Right cardiac atrium (tissue), 5 donors: ENCODE measurements at regions not wholly inside any gene's neighbourhood (a gene's known extent, or its start where the extent isn't known, plus 50 kb on each side); places are given as distances from the start of the nearest gene placed in this dataset.

Experiments
- ATAC-seq, 2 donors: fragments of 200-7000 bp; cut with Tn5 transposase; one replicate each; pipeline versions ENCODE4 v1.8.0 to v1.9.1; 2020; ENCODE audit warnings: moderate library complexity in 2 of 2, mild to moderate bottlenecking in 1 of 2
- DNase-seq, 3 donors: peaks; one replicate each; pipeline ENCODE4 v3.0.0-alpha.2; 2020
- H3K27ac ChIP-seq: one replicate; pipeline ENCODE4 v1.5.1; 2013; ENCODE audit warnings: mild to moderate bottlenecking, low read length, control low read depth, moderate library complexity
- H3K27me3 ChIP-seq: one replicate; pipeline ENCODE4 v1.6.1; 2013; ENCODE audit not compliant: control insufficient read depth, insufficient read depth
- H3K4me1 ChIP-seq: one replicate; pipeline ENCODE4 v1.6.1; 2013; ENCODE audit warnings: low read length; ENCODE audit not compliant: control insufficient read depth, insufficient read depth
- H3K4me3 ChIP-seq: one replicate; pipeline ENCODE4 v1.5.1; 2013; ENCODE audit warnings: low read length, control low read depth
- H3K9me3 ChIP-seq: one replicate; pipeline ENCODE4 v1.6.1; 2013; ENCODE audit warnings: low read length; ENCODE audit not compliant: control insufficient read depth
- WGBS: extraction: QIAGEN DNeasy Blood & Tissue Kit; methylation state at CpG from one replicate; pipeline ENCODE4 v1.1.7; 2013; 5-methylcytosine and 5-hydroxymethylcytosine counted together
- intact Hi-C, 4 donors: fragments of 100-400 bp; cut with DNase I; formaldehyde crosslinking; loops; one replicate each; pipeline versions ENCODE4 v1.11.0 to v1.14.0; 2022 to 2023
- donor health status: healthy with polysubstance abuse.
- donor health status: DM: no; HTN: yes; CAD: no.
- donor health status: DM: no; HTN: no; CAD: no.
- donor health status: DM: no; HTN: yes; CAD: no; lungs with severe emphysema.
- donor health status: DM: yes; HTN: yes; CAD: no.

DNA sequence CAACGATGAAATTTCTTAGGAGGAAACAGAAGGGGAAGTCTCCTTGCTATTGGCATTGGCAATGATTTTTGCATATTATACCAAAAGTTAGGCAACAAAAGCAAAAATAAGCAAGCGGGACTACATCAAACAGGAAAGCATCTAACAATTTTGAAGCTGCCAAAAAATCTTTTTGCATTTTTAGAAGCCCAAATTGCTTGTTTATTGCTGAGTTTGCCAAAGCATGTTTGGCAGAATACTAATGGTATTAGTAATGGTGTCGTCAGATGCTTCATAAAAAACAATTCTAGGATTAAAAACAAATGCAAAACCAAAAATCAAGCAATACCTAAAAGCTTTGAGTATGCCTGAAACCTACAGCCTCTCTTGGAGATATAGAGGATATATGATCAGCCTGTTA is 80.0 kb downstream of the GALR1 start:
- no peak overlapping the region for H3K4me3 ChIP-seq
- no peaks in the 10 kb centered on the region for H3K27me3 ChIP-seq
- no peak overlapping the region for H3K27ac ChIP-seq
- H3K9me3 ChIP-seq = no peaks in the 10 kb centered on the region
- no peaks in the 10 kb centered on the region for H3K4me1 ChIP-seq
- no peak for ATAC-seq
- intact Hi-C loops = no loop called here
- no peak for DNase-seq
- WGBS = 45% methylated on average over 3 of the region's 3 CpGs

DNA sequence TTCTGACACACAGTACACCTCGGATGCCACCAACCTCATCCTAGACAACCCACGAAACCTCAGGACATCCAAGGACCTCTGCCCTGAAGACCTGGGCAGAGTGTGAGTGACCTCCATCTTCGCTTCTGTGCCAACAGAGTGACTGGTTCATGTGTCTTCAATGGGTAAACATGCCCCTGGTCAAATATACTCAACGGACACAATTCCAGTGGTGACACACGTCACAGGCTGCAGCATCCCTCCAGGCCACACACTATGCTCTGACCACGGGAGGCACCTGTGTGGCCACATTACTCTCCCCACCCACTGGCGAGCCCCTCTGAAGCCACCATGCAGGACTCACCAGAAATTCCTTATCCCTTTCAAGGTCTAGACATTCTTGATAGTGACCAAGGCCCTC is 85.2 kb downstream of the GALR1 start:
- Histone ChIP-seq H3K27ac (no peak overlapping the region), H3K4me3 (no peak overlapping the region), H3K27me3 (no peaks in the 10 kb centered on the region), H3K4me1 (no peaks in the 10 kb centered on the region), H3K9me3 (no peaks in the 10 kb centered on the region)
- DNase-seq (no peak), ATAC-seq (no peak)
- WGBS = 80% methylated on average over 7 of the region's 7 CpGs
- intact Hi-C loops = no loop called here

DNA sequence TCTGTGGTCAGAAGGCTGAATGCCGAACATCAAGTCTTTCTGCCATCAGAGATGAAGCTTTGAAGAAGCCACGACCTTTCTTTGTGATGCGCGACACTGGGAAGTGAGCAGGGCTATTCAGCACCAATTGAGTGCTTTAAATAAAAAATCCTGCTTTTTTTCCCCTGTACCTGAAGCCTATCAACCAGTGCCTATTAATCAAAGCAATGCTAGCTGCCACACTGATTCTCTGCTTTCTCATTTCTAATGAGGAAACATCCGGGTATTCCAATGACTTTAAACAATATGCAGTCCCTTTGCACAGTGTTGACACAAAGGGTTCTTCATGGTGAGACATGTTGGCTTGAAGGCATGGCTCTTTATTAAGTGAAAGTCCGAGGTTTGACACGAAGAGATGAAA is 88.0 kb downstream of the GALR1 start:
- H3K4me3 ChIP-seq = no peak overlapping the region
- no peak for ATAC-seq
- no peaks in the 10 kb centered on the region for H3K9me3 ChIP-seq
- no peak for DNase-seq
- 71% methylated on average over 7 of the region's 7 CpGs for WGBS
- intact Hi-C loops = no loop called here
- H3K27ac ChIP-seq = no peak overlapping the region
- H3K4me1 ChIP-seq = no peaks in the 10 kb centered on the region
- H3K27me3 ChIP-seq = no peaks in the 10 kb centered on the region

DNA sequence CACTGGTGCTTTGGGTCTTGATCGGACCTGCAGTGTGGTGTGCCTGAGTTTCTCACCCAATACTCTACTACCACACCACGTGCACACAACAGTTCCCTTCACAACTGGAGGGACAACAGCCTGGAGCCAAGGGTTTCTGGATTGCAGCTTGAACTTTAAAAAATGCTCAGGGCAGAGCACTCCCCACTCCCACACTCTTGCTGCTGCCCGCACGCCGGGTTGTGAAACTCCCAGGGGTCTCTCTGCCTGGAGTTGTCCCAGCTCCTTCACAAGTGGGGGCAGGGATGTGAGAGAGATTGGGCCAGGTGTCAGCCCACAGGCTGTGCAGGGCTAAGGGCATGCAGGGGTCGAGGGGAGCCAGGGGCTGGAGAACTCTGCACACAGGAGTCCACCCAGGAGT is 89.4 kb downstream of the GALR1 start:
- Histone ChIP-seq H3K4me1 (no peaks in the 10 kb centered on the region), H3K27ac (no peak overlapping the region), H3K27me3 (no peaks in the 10 kb centered on the region), H3K9me3 (no peaks in the 10 kb centered on the region), H3K4me3 (no peak overlapping the region)
- ATAC-seq = no peak
- intact Hi-C loops = no loop called here
- no peak for DNase-seq
- WGBS = 49% methylated on average over 6 of the region's 6 CpGs

DNA sequence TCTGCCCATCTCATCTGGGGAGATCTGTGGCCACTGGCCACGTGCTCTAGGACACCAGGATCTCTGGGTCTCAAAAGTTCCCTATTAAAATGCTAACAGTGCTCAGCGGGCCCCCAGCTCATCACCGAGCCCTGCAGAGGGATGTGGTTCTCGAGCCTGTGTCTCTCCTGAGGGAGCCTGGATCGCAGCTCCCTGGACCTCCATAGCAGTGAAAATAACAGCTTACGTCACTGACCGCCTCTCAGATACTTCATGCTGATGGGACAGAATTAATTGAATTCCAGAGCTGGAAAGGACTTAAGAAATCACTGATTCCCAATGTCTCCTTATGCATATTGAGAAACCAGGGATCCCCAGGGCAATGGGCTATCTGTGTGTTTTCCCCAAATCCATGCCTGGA is 90.0 kb downstream of the GALR1 start:
- WGBS = 81% methylated on average over 7 of the region's 7 CpGs
- Histone ChIP-seq H3K27ac (no peak overlapping the region), H3K9me3 (no peaks in the 10 kb centered on the region), H3K4me3 (no peak overlapping the region), H3K4me1 (no peaks in the 10 kb centered on the region), H3K27me3 (no peaks in the 10 kb centered on the region)
- no peak for DNase-seq
- ATAC-seq = no peak
- intact Hi-C loops = no loop called here

DNA sequence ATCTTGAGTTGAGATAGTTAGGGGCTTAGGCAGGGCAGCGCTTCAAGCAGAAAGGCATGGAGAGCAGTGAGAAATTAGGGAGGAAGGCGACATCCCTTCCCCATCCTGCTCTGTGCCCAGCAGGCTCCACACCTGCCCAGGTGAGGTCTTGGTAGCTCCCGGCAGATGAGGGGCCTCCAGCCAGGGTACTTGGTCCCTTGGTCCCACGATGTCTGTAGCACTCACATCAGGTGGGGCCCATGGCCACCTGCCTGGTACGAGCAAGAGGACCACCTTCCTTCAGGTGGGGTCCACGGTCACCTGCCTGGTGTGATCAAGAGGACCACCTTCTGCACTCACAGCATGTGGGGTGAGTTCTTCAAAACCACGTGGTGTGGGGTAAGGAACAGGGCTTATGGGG is 91.2 kb downstream of the GALR1 start:
- H3K27ac ChIP-seq = no peak overlapping the region
- no peaks in the 10 kb centered on the region for H3K4me1 ChIP-seq
- no peaks in the 10 kb centered on the region for H3K27me3 ChIP-seq
- H3K9me3 ChIP-seq = no peaks in the 10 kb centered on the region
- DNase-seq = no peak
- intact Hi-C loops = no loop called here
- WGBS = 83% methylated on average over 7 of the region's 7 CpGs
- ATAC-seq = no peak
- no peak overlapping the region for H3K4me3 ChIP-seq

DNA sequence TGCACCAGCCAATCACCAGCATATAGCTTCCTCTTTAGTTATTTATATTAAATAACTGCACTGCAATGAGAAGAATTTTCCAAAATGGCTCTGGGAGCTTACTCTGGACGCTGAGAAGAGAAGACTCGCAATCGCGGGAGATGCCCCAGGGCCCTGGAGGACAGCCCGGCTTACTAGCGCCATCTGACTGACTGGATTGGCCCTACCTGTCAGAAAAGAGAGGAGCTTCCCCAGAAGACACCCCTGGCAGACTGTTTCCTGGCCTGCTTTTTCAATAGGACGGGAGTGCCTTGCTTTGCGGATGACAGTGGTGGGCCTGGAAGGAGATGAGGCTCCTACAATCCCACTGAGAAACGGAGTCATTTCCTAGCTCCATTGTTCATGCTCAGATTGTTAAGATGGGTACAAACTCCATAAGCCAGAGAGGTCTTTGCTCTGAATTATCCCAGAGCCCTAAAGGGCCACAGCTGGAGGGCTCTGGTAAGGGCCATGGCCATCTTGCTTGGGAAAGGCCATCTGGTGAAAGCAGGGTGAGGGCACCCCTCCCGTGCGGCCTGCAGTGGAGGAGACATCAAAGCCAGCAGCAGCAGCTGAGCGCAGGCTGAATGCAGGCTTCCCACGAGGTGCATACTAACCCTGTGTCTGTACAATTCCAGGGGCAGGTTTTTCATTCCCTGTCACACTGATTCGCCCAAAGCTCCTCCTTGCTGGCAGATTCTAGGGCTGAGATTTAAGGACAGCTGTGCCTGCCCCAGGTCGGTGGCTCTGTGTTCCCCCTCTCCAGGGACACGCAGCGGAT is 92.1 kb downstream of the GALR1 start:
- H3K27me3 ChIP-seq = no peaks in the 10 kb centered on the region
- WGBS = 91% methylated on average over 17 of the region's 17 CpGs

DNA sequence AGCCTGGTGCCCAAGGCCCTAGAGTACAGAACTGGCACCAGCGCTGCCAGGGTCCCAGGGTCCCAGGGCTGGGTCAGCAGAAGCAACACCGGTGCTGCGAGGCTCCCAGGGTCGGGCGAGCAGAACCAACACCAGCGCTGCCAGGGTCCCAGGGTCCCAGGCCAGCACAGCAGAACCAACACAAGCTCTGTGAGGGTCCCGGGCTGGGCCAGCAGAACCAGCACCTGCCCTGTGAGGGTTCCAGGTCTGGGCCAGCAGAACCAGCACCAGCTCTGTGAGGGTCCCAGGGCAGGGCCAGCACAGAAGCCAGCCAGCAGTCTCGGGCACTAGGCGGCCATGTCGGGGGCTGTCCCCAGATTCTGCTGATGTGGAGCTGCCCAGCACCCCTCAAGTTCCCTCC is 93.1 kb downstream of the GALR1 start:
- no peak overlapping the region for H3K4me3 ChIP-seq
- intact Hi-C loops = no loop called here
- WGBS = 88% methylated on average over 10 of the region's 10 CpGs
- no peaks in the 10 kb centered on the region for H3K9me3 ChIP-seq
- DNase-seq = no peak
- H3K4me1 ChIP-seq = no peaks in the 10 kb centered on the region
- no peak overlapping the region for H3K27ac ChIP-seq
- ATAC-seq = no peak
- no peaks in the 10 kb centered on the region for H3K27me3 ChIP-seq

More for the DNA sequence above, 92.1 kb downstream of the GALR1 start:
- no peak for ATAC-seq
- no peaks in the 10 kb centered on the region for H3K4me1 ChIP-seq
- no peak for DNase-seq
- intact Hi-C loops = no loop called here
- H3K4me3 ChIP-seq = no peak overlapping the region
- no peaks in the 10 kb centered on the region for H3K9me3 ChIP-seq
- H3K27ac ChIP-seq = no peak overlapping the region

DNA sequence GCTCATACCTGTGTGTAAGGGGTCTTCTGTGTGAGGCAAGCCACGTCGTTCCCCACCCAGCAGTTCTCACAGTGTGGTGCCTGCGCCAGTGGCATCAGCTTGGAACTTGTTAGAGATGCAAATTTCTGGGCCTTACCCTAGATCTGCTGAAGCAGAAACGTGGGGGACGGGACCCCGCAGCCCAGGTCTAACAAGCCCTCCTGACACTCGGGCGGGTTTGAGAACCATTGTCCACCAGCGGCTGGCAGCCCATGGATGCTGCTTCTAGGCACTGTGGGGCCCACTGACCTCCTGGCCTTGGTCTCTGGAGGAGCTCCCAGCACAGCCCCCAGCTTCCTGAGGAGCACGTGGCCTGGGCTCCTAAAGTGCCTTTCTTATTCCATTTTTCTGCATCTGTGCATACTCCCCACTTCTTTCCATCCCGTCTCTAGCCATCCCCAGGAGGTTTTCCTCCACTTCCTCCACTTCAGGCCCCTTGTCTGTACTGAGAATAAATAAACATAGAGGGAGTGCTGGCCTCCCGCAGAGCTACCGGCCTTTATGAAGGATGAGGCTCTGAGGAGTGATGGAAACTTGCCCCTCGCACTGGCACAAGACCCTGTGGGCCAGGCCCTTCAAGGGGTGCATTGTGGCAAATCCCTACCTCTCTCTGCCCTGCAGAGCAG is 94.3 kb downstream of the GALR1 start:
- Histone ChIP-seq H3K9me3 (no peaks in the 10 kb centered on the region), H3K4me3 (no peak overlapping the region), H3K27me3 (no peaks in the 10 kb centered on the region), H3K4me1 (no peaks in the 10 kb centered on the region), H3K27ac (no peak overlapping the region)
- intact Hi-C loops = no loop called here
- ATAC-seq (no peak), DNase-seq (no peak)
- 67% methylated on average over 14 of the region's 14 CpGs for WGBS

DNA sequence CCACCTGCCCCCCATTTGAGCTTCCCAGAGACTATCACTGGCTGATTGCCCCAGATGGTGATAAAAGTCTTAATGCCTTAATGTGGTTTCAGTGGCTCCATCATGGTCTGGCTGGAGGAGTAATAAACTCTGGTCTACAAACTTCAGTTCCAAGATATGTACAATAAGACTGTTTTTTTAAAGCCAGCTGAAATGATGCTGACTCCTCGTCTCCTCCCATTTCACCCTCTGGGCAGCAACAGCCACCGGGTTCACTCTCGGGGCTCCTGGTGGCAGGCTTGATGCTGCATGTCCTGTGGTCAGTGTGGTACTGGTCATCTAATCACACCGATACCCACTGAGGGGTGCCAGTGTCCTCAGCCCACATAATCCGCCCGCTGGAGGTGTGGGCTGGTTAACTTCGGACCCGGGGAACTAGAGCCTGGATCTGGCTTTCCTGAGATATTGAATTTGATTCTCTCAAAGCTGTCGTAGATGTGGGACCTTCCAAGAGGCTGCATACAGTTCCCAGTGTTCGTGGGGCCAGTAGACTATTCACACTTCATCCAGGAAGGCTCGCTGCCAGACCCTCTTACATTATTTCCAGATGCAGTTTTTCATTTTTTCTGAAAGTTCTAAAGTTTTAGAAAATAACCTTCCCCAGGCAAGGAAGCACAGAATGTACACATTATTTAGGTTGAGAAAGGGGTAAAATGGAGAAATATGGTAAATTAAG is 95.3 kb downstream of the GALR1 start:
- H3K27ac ChIP-seq = no peak overlapping the region
- no peaks in the 10 kb centered on the region for H3K4me1 ChIP-seq
- WGBS = 67% methylated on average over 11 of the region's 11 CpGs
- DNase-seq (peak in 1 of 3 donors; percentile 59), ATAC-seq (peak in 1 of 2 donors; percentile 47)
- no peaks in the 10 kb centered on the region for H3K27me3 ChIP-seq
- intact Hi-C loops = no loop called here
- H3K9me3 ChIP-seq = no peaks in the 10 kb centered on the region
- no peak overlapping the region for H3K4me3 ChIP-seq

DNA sequence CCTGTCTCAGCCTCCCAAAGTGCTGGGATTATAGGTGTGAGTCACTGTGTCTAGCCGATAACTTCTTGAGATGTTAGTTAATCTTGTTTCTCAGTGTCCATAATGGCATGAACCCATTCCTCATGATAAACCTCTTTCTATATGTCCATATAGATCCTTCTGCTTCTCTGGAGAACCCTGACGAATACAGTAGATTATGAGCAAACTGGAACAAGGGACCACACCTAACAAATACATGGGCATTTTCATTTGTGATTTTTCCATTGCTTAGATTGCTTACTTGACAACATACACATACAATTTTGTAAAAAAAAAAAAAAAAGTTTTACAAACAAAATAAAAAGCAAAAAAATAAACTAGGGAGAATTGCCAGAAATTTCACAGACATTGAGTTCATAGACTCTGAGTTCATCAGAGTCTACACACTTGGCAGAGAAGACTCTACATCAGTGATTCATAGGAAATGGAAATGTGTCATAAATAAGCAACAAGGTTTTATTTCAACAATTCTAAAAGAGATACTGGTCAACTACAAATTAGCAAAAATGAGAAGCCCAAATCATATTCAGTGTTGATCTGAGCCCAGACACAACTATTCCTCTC is 96.7 kb downstream of the GALR1 start:
- no peak for DNase-seq
- 88% methylated on average over 2 of the region's 2 CpGs for WGBS
- intact Hi-C loops = no loop called here
- H3K27ac ChIP-seq = no peak overlapping the region
- H3K27me3 ChIP-seq = no peaks in the 10 kb centered on the region
- H3K9me3 ChIP-seq = no peaks in the 10 kb centered on the region
- no peak overlapping the region for H3K4me3 ChIP-seq
- no peaks in the 10 kb centered on the region for H3K4me1 ChIP-seq
- ATAC-seq = no peak
